CD4-positive, alpha-beta T cell (primary cell): ENCODE measurements at regions not wholly inside any gene's neighbourhood (a gene's known extent, or its start where the extent isn't known, plus 50 kb on each side); places are given as distances from the start of the nearest gene placed in this dataset.

Experiments used
- ATAC-seq: fragments of 200-7000 bp; cut with Tn5 transposase; one replicate; pipeline ENCODE4 v1.10.0; 2022; ENCODE audit warnings: mild to moderate bottlenecking; ENCODE audit not compliant: poor library complexity
- CTCF ChIA-PET: fragments of 350-600 bp; sonication (Branson Sonifier 250); formaldehyde crosslinking; loops from one replicate; lab custom pipeline; 2021; ENCODE audit warnings: antibody characterized with exemption, inconsistent platforms; lab: Charles Lee
- POLR2A ChIA-PET: fragments of 350-600 bp; sonication (Branson Sonifier 250); formaldehyde crosslinking; loops from one replicate; lab custom pipeline; 2021; ENCODE audit warnings: antibody characterized with exemption, inconsistent platforms; lab: Charles Lee
- DNase-seq, 14 experiments: peaks; one replicate each; pipeline ENCODE4 v3.0.0-alpha.2; 2013 to 2020; ENCODE audit warnings: mixed read lengths in 2 of 14
- H3K27ac ChIP-seq, 2 donors: one replicate each; pipeline versions ENCODE4 v1.5.1 to v1.7.0; 2013; ENCODE audit warnings: low read length in 2 of 2, low read depth in 1 of 2, mild to moderate bottlenecking in 1 of 2
- H3K27me3 ChIP-seq, 2 experiments: 1 replicate in 1 of 2; 2 replicates in 1 of 2; pipeline versions ENCODE4 v1.6.1 to v1.7.0; 2013; ENCODE audit warnings: low read length in 2 of 2, control low read depth in 1 of 2, mild to moderate bottlenecking in 1 of 2, moderate library complexity in 1 of 2; ENCODE audit not compliant: insufficient read depth in 2 of 2, control insufficient read depth in 1 of 2
- H3K36me3 ChIP-seq: one replicate; pipeline ENCODE4 v1.6.1; 2013; ENCODE audit warnings: low read length, control low read depth; ENCODE audit not compliant: insufficient read depth
- H3K4me1 ChIP-seq: one replicate; pipeline ENCODE4 v1.6.1; 2013; ENCODE audit warnings: low read length, control low read depth; ENCODE audit not compliant: insufficient read depth
- H3K4me3 ChIP-seq: one replicate; pipeline ENCODE4 v1.5.1; 2013; ENCODE audit warnings: mild to moderate bottlenecking, low read length, moderate library complexity
- H3K9me3 ChIP-seq, 2 experiments: 1 replicate in 1 of 2; 2 replicates in 1 of 2; pipeline versions ENCODE4 v1.6.1 to v1.7.0; 2013; ENCODE audit warnings: low read length in 2 of 2, mild to moderate bottlenecking in 2 of 2, control low read depth in 1 of 2, moderate library complexity in 1 of 2; ENCODE audit not compliant: control insufficient read depth in 1 of 2, insufficient read depth in 1 of 2
- H3K27ac Mint-ChIP-seq: one replicate; pipeline ENCODE4 v1.8.0; 2020; ENCODE audit warnings: mixed read lengths
- H3K27me3 Mint-ChIP-seq: one replicate; pipeline ENCODE4 v1.8.0; 2021; ENCODE audit warnings: mixed read lengths
- H3K36me3 Mint-ChIP-seq: one replicate; pipeline ENCODE4 v1.8.0; 2021; ENCODE audit warnings: low read depth, mixed read lengths
- H3K4me1 Mint-ChIP-seq: one replicate; pipeline ENCODE4 v1.8.0; 2021; ENCODE audit warnings: low read depth, mixed read lengths
- H3K4me3 Mint-ChIP-seq: one replicate; pipeline ENCODE4 v1.8.0; 2020; ENCODE audit warnings: mild to moderate bottlenecking, mixed read lengths
- H3K9me3 Mint-ChIP-seq: one replicate; pipeline ENCODE4 v1.8.0; 2020; ENCODE audit warnings: mixed read lengths
- CTCF ChIP-seq: fragments of 200-600 bp; IDR thresholded peaks from one replicate; pipeline ENCODE4 v1.8.0; 2022; ENCODE audit warnings: antibody characterized with exemption, mild to moderate bottlenecking
- intact Hi-C, 2 experiments: fragments of 100-400 bp; cut with DNase I in 1 of 2; cut with micrococcal nuclease in 1 of 2; formaldehyde crosslinking; loops; one replicate each; pipeline versions ENCODE4 v1.15.1 to v1.9.0; 2023 to 2025; cut with DNase I, micrococcal nuclease

- Mint-ChIP-seq H3K4me3 (no peak overlapping the region), H3K4me1 (no peaks in the 10 kb centered on the region), H3K27ac (no peak overlapping the region), H3K36me3 (no peaks in the 10 kb centered on the region), H3K27me3 (no peaks in the 10 kb centered on the region), H3K9me3 (peaks cover 12% of the 10 kb centered on the region)
- no peaks in the 10 kb centered on the region for H3K9me3 ChIP-seq
- H3K27ac ChIP-seq: no peak overlapping the region
- DNase-seq (no peak), ATAC-seq (no peak)
- POLR2A ChIA-PET: no interaction called here
- H3K27me3 ChIP-seq: no peaks in the 10 kb centered on the region
- no peaks in the 10 kb centered on the region for H3K4me1 ChIP-seq
- H3K4me3 ChIP-seq: no peak overlapping the region
- intact Hi-C loops: no loop called here
- CTCF ChIA-PET: no interaction called here
- no peak for TF ChIP-seq CTCF
- H3K36me3 ChIP-seq: no peaks in the 10 kb centered on the region
Observed at GRCh38 chr2:22238967-22239366, 1115.2 kb downstream of the TDRD15 start.

- ChIA-PET CTCF (no interaction called here), POLR2A (no interaction called here)
- H3K9me3 ChIP-seq: no peaks in the 10 kb centered on the region
- no peak overlapping the region for H3K27ac ChIP-seq
- H3K4me3 ChIP-seq: no peak overlapping the region
- ATAC-seq (no peak), DNase-seq (no peak)
- H3K4me1 Mint-ChIP-seq: no peaks in the 10 kb centered on the region
- TF ChIP-seq CTCF: no peak
- no peaks in the 10 kb centered on the region for H3K36me3 Mint-ChIP-seq
- H3K4me3 Mint-ChIP-seq: no peak overlapping the region
- peaks cover 6% of the 10 kb centered on the region for H3K9me3 Mint-ChIP-seq
- H3K27ac Mint-ChIP-seq: no peak overlapping the region
- H3K27me3 Mint-ChIP-seq: no peaks in the 10 kb centered on the region
- intact Hi-C loops: no loop called here
- no peaks in the 10 kb centered on the region for H3K4me1 ChIP-seq
- H3K36me3 ChIP-seq: no peaks in the 10 kb centered on the region
- no peaks in the 10 kb centered on the region for H3K27me3 ChIP-seq
Observed at GRCh38 chr2:22247466-22247865, 1123.7 kb downstream of the TDRD15 start.

GRCh38 chr2:22248851-22249250, 1125.1 kb downstream of the TDRD15 start:
- Histone ChIP-seq H3K36me3 (no peaks in the 10 kb centered on the region), H3K9me3 (no peaks in the 10 kb centered on the region), H3K27me3 (no peaks in the 10 kb centered on the region), H3K4me3 (no peak overlapping the region), H3K27ac (no peak overlapping the region), H3K4me1 (no peaks in the 10 kb centered on the region)
- H3K4me1 Mint-ChIP-seq: no peaks in the 10 kb centered on the region
- no peak for ATAC-seq
- no peaks in the 10 kb centered on the region for H3K27me3 Mint-ChIP-seq
- H3K36me3 Mint-ChIP-seq: no peaks in the 10 kb centered on the region
- H3K9me3 Mint-ChIP-seq: peaks cover 6% of the 10 kb centered on the region
- H3K27ac Mint-ChIP-seq: no peak overlapping the region
- no peak for DNase-seq
- intact Hi-C loops: no loop called here
- ChIA-PET POLR2A (no interaction called here), CTCF (no interaction called here)
- no peak for TF ChIP-seq CTCF
- H3K4me3 Mint-ChIP-seq: no peak overlapping the region
